ENCODE measurements at regions not wholly inside any gene's neighbourhood (a gene's known extent, or its start where the extent isn't known, plus 50 kb on each side); places are given as distances from the start of the nearest gene placed in this dataset.
"Not testable (repeated sequence)": the region's sequence is repeated elsewhere in the genome, so short reads cannot be mapped to it uniquely, and the experiment has no call there.

DNA sequence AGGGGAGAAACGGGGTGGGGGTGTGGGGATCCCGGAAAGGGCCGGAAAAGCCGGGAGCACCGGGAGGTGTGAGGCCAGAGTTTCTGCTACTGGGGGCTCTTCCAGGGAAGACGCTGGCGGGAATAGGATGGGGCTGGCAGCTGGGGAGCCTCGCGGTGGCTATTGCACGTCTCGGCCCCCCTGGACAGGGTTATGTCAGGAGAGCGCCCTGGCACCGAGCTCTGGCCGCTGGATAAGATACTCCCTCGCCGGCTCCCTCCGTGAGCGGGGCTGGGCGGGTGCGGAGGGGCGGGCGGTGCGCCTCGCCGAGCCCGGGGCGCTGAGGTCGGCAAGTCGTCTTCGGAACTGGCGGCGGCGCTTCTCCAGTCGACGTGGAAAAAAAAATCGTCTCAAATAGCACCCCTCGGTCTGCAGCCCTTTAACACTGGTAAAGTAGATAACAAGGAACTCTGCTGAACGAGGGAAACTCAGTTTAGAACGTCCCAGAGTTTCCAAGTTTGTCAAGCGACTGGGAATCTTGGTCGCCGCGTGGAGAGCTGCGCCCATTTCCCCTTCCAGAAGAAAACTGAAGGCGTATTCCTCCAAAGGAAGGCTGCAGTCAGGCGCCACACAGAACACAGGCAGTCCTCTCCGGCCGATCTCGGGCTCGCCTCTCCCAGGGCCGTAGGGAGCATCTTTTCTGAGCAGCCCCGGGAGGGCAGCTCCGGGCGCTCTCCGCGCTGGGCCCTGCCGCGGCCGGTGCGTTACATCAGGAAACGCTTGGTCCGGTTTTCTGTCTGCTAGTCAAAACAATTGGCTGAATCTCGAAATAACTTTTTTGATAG is 115.1 kb downstream of the KCNRG start:
- DNase-seq: peak; percentile 29

- DNase-seq: no peak
Measured at GRCh38 chr13:50131920-50132903, 117.0 kb downstream of the KCNRG start.

GRCh38 chr13:50132904-50133357 is 117.7 kb downstream of the KCNRG start:
- no peak for DNase-seq

DNA sequence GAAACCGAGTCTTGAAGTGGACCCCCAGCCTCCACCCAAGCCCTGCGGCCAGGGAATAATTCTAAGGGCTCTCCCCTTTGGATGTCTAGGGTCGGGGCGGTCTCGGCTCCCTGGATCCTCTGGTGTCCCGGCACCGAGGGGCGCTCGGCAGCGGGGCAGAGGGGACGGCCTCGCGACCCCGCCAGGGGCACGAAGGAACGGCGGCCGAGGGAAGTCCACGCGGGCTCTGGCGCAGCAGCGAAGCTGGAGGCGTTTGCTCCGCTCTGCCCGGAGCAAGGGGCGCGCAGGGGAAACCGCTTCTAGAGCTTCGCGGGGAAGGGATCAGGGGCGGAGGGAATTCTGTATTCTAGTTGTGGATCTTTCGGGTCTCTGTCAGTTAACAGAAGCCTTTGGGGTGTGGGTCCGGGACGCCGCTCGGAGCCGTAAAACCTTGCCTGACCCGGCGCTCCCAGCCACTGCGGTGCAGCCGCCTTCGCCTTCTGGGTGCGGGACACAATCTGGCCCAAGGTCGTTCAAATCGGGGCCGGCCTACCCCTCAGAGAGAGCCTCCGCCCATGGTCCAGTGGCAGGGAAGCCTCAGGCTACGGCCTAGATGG is 118.2 kb downstream of the KCNRG start:
- DNase-seq: no peak

DNA sequence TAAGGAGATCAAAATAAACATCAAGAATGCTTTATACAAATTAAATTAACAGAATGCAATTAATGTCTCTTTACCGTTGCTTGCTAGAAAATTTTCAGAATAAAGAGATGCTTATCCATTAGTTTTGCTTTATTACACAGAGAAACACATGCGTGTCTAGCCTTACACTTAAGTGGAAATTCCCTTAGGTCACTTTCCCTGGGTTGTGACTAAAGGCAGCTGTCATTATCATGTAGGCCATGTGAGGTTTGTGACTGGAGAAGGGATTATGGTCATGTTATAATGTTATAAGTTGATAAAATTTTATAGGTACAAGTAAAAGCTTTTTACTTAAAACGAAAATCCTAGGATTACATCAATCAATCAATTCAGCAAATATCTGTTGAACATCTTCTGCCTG is 121.0 kb downstream of the KCNRG start:
- DNase-seq: no peak

GRCh38 chr13:50136678-50137077 is 121.4 kb downstream of the KCNRG start:
- no peak for DNase-seq

DNA sequence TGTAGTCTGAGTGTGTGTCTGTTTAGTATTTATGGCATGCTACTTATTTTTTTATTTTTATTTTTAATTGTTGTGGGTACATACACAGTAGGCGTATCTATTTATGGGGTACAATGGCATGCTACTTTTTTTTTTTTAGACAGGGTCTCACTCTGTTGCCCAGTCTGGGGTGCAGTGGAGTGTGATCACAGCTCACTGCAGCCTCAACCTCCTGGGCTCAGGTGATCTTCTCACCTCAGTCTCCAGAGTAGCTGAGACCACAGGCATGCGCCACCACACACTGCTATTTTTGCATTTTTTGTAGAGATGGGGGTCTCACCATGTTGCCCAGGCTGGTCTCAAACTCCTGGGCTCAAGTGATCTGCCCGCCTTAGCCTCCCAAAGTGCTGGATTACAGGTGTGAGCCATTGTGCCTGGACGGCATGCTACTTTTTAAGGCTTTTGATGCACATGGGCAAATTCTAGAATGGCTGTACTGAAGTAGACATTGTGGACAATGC is 124.2 kb downstream of the KCNRG start:
- DNase-seq: not testable (repeated sequence)

- DNase-seq: no peak
Measured at GRCh38 chr13:50140153-50140552, 124.9 kb downstream of the KCNRG start.

DNA sequence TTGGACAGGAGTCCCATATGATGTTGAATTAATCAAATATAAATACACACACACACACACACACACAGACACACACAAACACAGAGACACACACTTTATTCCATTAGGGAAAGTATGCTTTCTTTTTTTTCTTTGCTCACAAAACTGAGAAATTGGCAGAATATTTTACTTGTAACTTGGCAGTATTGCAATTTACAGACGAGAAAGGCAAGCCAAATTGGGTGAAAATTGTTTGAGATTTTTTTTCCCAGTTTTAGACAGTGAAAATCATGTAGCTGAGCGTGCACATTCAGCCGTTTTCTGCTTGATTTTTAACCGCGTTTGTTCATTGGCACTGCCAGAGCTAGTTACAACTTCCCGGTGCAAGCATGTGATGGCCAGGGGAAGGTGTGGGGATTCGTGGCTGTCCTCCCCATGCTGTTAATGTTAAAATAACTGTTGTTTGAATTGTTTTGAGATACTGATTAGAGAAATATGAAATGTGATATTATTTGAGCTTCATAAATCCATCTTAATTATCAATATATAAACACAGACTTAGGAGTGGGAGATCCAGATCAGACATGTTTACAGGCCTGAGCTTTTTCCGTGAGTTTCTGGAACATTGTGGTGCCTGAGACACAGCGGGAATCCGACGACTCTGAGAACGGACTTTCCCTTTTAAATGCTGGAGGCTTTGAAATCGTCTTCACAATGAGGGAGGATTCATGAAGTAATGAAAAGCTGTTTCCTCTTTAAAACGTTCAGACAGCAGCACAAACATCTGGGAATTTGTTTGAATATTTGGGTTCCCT is 125.5 kb downstream of the KCNRG start:
- no peak for DNase-seq

- DNase-seq: no peak
Measured at GRCh38 chr13:50141375-50141975, 126.2 kb downstream of the KCNRG start.

- DNase-seq: no peak
Measured at GRCh38 chr13:50144246-50145160, 129.3 kb downstream of the KCNRG start.

DNA sequence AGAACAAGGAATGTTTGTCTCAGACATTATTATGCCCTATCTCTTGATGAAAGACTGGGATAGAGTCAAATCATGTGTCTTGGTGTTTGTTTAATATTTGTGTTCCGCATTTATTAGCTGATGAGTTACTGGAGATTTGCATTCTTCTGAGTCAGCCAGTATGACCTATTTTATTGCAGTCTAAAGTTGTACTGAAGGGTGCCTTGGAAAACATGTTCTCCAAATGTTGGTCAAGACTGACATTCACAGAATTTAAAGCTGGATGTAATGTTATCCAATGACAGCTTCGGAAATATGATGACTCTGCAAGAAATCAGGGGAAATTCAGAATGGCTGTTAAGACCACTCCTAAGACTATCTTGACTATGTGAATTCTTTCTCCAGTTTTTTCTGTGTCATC is 134.0 kb downstream of the KCNRG start:
- no peak for DNase-seq

- peak; percentile 46 for DNase-seq
Measured at GRCh38 chr13:50149932-50150331, 134.7 kb downstream of the KCNRG start.

DNA sequence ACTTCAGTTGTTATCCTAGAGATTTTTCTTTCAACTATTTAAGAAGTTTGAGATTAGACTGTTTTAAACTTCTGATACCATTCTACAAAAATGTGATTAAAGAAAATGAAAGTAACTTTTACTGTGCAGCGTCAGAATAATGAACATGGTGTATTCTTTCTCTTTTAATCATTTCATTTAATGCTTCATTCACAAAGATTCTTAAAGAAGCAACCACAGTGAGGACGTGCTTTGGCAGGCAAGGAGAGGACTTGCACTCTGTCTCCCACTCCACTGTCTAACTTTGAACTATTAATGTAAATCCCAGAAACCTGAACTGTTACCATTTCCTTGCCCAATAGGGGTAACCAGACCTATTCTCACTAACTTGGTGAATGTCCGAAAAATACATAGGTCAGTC is 137.0 kb downstream of the KCNRG start:
- no peak for DNase-seq

DNA sequence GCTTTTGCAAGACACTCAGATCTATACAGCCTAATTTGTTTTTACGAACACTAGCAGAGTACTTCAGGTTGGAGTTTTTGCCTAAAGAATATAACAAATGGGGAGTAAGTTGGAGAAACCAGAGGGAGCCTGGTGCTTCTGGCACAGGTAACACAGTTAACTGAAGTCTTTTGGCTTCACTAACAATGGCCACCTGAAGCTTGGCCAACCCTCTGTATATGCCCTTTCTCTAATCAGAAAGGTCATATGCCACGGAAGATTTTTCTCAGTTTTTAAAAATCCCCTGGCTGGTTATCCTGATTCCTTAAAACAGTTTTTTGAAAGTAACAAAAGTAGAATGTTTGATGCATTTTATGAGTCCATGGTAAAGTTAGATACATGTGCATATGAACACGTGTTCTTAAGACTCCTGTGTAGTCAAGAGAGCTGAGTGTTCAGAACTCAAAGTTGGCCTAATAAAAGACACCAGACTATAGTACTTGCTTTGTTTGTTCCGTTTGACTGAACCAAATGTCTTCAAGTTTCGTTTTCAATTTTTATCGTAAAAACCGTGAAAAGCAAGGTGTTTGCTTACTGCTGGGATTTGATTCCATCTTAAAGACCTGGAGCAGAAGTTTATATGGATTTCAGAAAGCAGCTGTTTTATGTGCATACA is 137.5 kb downstream of the KCNRG start:
- no peak for DNase-seq

GRCh38 chr13:50153401-50153800 is 138.2 kb downstream of the KCNRG start:
- no peak for DNase-seq

DNA sequence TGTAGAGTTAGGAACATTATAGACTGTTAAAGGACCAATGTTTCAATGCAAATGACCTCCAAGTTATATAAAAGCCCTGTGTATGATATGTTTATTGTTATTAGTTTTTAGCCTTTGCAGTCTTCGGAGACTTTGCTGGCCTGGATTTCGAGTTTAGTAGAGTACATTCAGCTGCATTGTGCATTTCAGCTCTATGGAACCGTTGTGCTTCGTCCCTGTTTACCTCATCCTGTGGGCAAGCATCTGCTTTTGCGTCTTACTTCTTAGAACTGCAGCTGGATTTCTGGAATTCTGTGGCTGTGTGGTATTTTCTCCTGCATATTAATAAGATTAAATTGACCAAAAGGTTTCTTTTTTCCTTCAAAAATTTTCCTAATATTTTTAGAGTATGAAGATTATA is 138.6 kb downstream of the KCNRG start:
- no peak for DNase-seq

GRCh38 chr13:50154697-50155096 is 139.5 kb downstream of the KCNRG start:
- DNase-seq: no peak

- DNase-seq: no peak
Measured at GRCh38 chr13:50156140-50156539, 140.9 kb downstream of the KCNRG start.

DNA sequence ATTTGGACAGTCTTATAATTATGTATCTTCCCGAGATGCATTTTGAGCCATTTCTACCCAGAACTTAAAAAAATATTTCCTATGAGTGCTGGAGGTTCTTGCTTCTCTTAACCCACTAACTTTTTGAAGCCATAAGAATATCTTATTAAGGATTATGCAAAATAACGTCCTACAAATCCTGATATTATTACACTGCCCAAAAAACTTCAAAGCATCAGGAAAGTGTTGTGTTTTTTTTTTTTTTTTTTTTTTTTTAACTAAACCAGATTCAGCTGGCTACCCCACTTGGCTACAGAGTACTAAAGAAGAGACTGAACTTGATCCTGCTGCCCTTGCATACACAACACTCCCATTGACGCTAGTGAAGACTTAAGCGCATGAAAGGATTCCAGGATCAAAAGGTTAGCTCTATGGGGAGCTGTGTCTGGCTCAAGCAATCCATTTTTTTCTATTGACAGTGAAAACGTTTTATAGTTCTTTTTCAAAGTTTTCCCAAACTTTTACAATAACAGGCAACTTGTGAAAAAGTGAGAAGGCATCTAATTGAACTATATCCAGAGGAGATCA is 141.4 kb downstream of the KCNRG start:
- no peak for DNase-seq
